ENCODE measurements at regions not wholly inside any gene's neighbourhood (a gene's known extent, or its start where the extent isn't known, plus 50 kb on each side); places are given as distances from the start of the nearest gene placed in this dataset.

- no peak for DNase-seq (ENCODE audit: low read depth)
Observed at GRCh38 chr16:6131526-6132050, 1034.0 kb upstream of the EEF2KMT start.

GRCh38 chr16:6125483-6126259, 1028.1 kb upstream of the EEF2KMT start:
- DNase-seq (ENCODE audit: low read depth): no peak

- DNase-seq (ENCODE audit: low read depth): no peak
Observed at GRCh38 chr16:6124136-6124535, 1026.5 kb upstream of the EEF2KMT start.

- DNase-seq (ENCODE audit: low read depth): no peak
Observed at GRCh38 chr16:6122401-6122800, 1024.8 kb upstream of the EEF2KMT start.

- DNase-seq (ENCODE audit: low read depth): no peak
Observed at GRCh38 chr16:6114691-6115090, 1017.1 kb upstream of the EEF2KMT start.

GRCh38 chr16:6113749-6114148, 1016.2 kb upstream of the EEF2KMT start:
- DNase-seq (ENCODE audit: low read depth): no peak

- no peak for DNase-seq (ENCODE audit: low read depth)
Observed at GRCh38 chr16:6112700-6113099, 1015.1 kb upstream of the EEF2KMT start.

GRCh38 chr16:6111390-6111789, 1013.8 kb upstream of the EEF2KMT start:
- DNase-seq (ENCODE audit: low read depth): no peak

- DNase-seq (ENCODE audit: low read depth): no peak
Observed at GRCh38 chr16:6110346-6110745, 1012.8 kb upstream of the EEF2KMT start.

GRCh38 chr16:6106061-6106460, 1008.5 kb upstream of the EEF2KMT start:
- no peak for DNase-seq (ENCODE audit: low read depth)

GRCh38 chr16:6105115-6105514, 1007.5 kb upstream of the EEF2KMT start:
- no peak for DNase-seq (ENCODE audit: low read depth)

GRCh38 chr16:6104428-6104827, 1006.8 kb upstream of the EEF2KMT start:
- DNase-seq (ENCODE audit: low read depth): no peak

GRCh38 chr16:6103561-6103960, 1006.0 kb upstream of the EEF2KMT start:
- no peak for DNase-seq (ENCODE audit: low read depth)

GRCh38 chr16:6099102-6099501, 1001.5 kb upstream of the EEF2KMT start:
- DNase-seq (ENCODE audit: low read depth): no peak

- no peak for DNase-seq (ENCODE audit: low read depth)
Observed at GRCh38 chr16:6096931-6097670, 999.5 kb upstream of the EEF2KMT start.

GRCh38 chr16:6095414-6095813, 997.8 kb upstream of the EEF2KMT start:
- DNase-seq (ENCODE audit: low read depth): no peak

- DNase-seq (ENCODE audit: low read depth): no peak
Observed at GRCh38 chr16:6091021-6091420, 993.4 kb upstream of the EEF2KMT start.

GRCh38 chr16:6081320-6081976, 983.9 kb upstream of the EEF2KMT start:
- DNase-seq (ENCODE audit: low read depth): no peak

- no peak for DNase-seq (ENCODE audit: low read depth)
Observed at GRCh38 chr16:6076631-6077030, 979.0 kb upstream of the EEF2KMT start.

- DNase-seq (ENCODE audit: low read depth): no peak
Observed at GRCh38 chr16:6068063-6068462, 970.5 kb upstream of the EEF2KMT start.

GRCh38 chr16:6066652-6067051, 969.1 kb upstream of the EEF2KMT start:
- no peak for DNase-seq (ENCODE audit: low read depth)

GRCh38 chr16:6063526-6063925, 965.9 kb upstream of the EEF2KMT start:
- DNase-seq (ENCODE audit: low read depth): no peak

GRCh38 chr16:6059671-6060070, 962.1 kb upstream of the EEF2KMT start:
- DNase-seq (ENCODE audit: low read depth): no peak

Measured in fibroblast of gingiva (primary cell).